Psoas muscle (tissue), 7 donors: ENCODE measurements at regions not wholly inside any gene's neighbourhood (a gene's known extent, or its start where the extent isn't known, plus 50 kb on each side); places are given as distances from the start of the nearest gene placed in this dataset.

Source experiments
- ATAC-seq, 4 donors: fragments of 200-7000 bp; cut with Tn5 transposase; one replicate each; pipeline ENCODE4 v1.9.1; 2020; ENCODE audit warnings: moderate library complexity in 3 of 4, mild to moderate bottlenecking in 2 of 4
- DNase-seq, 2 donors: peaks; one replicate each; pipeline ENCODE4 v3.0.0-alpha.2; 2020
- H3K27ac ChIP-seq: fragments of 200-600 bp; one replicate; pipeline ENCODE4 v1.8.0; 2022
- H3K27me3 ChIP-seq, 3 donors: fragments of 200-600 bp in 1 of 3; one replicate each; pipeline versions ENCODE4 v1.6.1 to v1.8.0; 2013 to 2022; ENCODE audit warnings: low read length in 2 of 3, mild to moderate bottlenecking in 2 of 3, moderate library complexity in 1 of 3; ENCODE audit not compliant: insufficient read depth in 3 of 3
- H3K36me3 ChIP-seq, 2 donors: fragments of 200-600 bp in 1 of 2; one replicate each; pipeline versions ENCODE4 v1.6.1 to v1.8.0; 2013 to 2022; ENCODE audit warnings: low read depth in 1 of 2, mild to moderate bottlenecking in 1 of 2, moderate library complexity in 1 of 2; ENCODE audit not compliant: insufficient read depth in 1 of 2
- H3K4me1 ChIP-seq: fragments of 200-600 bp; one replicate; pipeline ENCODE4 v1.8.0; 2022
- H3K4me3 ChIP-seq: fragments of 200-600 bp; one replicate; pipeline ENCODE4 v1.8.0; 2022; ENCODE audit warnings: mild to moderate bottlenecking
- H3K9me3 ChIP-seq: fragments of 200-600 bp; one replicate; pipeline ENCODE4 v1.8.0; 2022
- WGBS, 3 donors: extraction: QIAGEN DNeasy Blood & Tissue Kit; methylation state at CpG; one replicate each; pipeline versions ENCODE4 v1.1.6 to v1.1.7; 2013; 5-methylcytosine and 5-hydroxymethylcytosine counted together
- intact Hi-C, 2 donors: fragments of 100-400 bp; cut with DNase I; formaldehyde crosslinking; loops; one replicate each; pipeline versions ENCODE4 v1.11.0 to v1.14.2; 2022
- TF ChIP-seq, protein P1 (sequence below): fragments of 200-600 bp; IDR thresholded peaks from one replicate; pipeline ENCODE4 v1.8.0; 2022; ENCODE audit warnings: antibody characterized with exemption
- donor health status: healthy with polysubstance abuse.
- donor health status: DM: no; HTN: no; CAD: no; lungs with moderate emphysema.
- donor health status: Bipolar disorder and iron deficiency.
- donor health status: healthy.
- donor health status: DM: yes; HTN: yes; CAD: no.
- donor health status: DM: no; HTN: no; CAD: no.
- donor health status: DM: yes; HTN: yes; CAD: no.

DNA sequence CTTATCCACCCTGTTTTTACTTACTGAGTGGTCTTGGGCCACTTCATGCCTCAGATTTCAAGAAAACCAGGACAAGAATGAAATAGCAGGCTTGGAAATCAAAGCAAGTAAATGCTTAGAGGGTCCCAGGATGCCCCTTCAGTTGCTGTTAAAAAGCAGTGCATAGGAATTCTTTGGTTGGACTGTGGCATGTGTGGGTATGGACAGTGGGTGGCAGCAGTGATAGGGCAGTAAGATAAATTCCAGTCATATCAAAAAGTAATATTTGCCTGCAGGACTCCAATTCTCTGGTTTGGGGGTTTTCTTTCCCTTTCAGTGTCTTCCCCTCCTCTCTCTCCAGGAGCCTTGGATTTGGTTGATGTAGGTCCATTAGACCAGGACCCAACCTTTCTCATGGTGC is 306.7 kb upstream of the CLINT1 start:
- Histone ChIP-seq H3K4me3 (no peak overlapping the region), H3K9me3 (no peaks in the 10 kb centered on the region), H3K27ac (no peak overlapping the region), H3K4me1 (no peaks in the 10 kb centered on the region), H3K27me3 (no peaks in the 10 kb centered on the region), H3K36me3 (no peaks in the 10 kb centered on the region)
- TF ChIP-seq, protein P1, sequence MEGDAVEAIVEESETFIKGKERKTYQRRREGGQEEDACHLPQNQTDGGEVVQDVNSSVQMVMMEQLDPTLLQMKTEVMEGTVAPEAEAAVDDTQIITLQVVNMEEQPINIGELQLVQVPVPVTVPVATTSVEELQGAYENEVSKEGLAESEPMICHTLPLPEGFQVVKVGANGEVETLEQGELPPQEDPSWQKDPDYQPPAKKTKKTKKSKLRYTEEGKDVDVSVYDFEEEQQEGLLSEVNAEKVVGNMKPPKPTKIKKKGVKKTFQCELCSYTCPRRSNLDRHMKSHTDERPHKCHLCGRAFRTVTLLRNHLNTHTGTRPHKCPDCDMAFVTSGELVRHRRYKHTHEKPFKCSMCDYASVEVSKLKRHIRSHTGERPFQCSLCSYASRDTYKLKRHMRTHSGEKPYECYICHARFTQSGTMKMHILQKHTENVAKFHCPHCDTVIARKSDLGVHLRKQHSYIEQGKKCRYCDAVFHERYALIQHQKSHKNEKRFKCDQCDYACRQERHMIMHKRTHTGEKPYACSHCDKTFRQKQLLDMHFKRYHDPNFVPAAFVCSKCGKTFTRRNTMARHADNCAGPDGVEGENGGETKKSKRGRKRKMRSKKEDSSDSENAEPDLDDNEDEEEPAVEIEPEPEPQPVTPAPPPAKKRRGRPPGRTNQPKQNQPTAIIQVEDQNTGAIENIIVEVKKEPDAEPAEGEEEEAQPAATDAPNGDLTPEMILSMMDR, result no peak
- intact Hi-C loops, result no loop called here
- no peak for DNase-seq
- no peak for ATAC-seq

DNA sequence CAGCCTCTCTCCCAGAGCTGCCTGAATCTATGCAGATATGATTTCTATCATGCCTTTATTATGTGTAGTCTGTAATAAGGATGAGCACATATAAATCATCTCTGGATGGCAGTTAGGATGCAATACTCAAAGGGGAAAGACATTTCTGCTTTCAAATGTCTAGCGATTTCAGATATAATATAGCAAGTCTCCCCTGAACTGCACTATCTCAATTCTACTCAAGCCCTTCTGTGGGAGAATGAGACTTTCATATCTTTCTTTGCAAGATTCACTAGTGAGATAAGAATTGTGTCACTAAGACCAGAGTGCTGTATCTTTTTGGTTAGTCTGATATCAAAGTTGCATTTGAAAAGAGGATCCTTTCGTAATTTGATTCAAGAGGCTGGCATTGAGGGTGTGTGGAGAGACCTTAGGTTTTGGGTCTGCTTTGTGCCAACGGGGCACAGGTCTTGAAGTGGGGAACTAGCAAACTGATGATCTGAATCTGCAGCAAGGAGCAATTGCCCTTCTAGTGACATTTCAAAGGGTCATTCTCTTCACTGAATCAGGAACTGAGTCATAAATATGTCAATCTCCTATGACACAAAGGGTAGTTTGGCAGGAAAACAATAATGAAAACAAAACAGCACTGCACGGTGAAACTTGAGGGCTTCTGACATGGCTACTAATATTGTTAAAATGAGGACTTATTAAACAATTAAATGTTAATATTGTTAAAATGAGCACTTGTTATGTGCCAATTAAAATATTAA is 305.5 kb upstream of the CLINT1 start:
- Histone ChIP-seq H3K36me3 (no peaks in the 10 kb centered on the region), H3K9me3 (no peaks in the 10 kb centered on the region), H3K27me3 (no peaks in the 10 kb centered on the region), H3K4me1 (no peaks in the 10 kb centered on the region), H3K4me3 (no peak overlapping the region), H3K27ac (no peak overlapping the region)
- ATAC-seq, result no peak
- 64 to 69% (median 67%) methylated on average over 4 of the region's 4 CpGs for whole genome bisulfite sequencing, 3 donors
- intact Hi-C loops, result no loop called here
- TF ChIP-seq, protein P1, result no peak
- DNase-seq, result no peak

GRCh38 chr5:158163451-158164295 is 304.7 kb upstream of the CLINT1 start:
- TF ChIP-seq, protein P1, result no peak
- no peak overlapping the region for H3K4me3 ChIP-seq
- no peak overlapping the region for H3K27ac ChIP-seq
- ATAC-seq, result no peak
- intact Hi-C loops, result no loop called here
- H3K27me3 ChIP-seq, result no peaks in the 10 kb centered on the region
- WGBS, 3 donors, result 83 to 85% (median 83%) methylated on average over 9 of the region's 9 CpGs
- no peak for DNase-seq
- no peaks in the 10 kb centered on the region for H3K9me3 ChIP-seq
- no peaks in the 10 kb centered on the region for H3K36me3 ChIP-seq
- H3K4me1 ChIP-seq, result no peaks in the 10 kb centered on the region

- no peak for DNase-seq
- TF ChIP-seq, protein P1, result no peak
- Histone ChIP-seq H3K27me3 (no peaks in the 10 kb centered on the region), H3K9me3 (no peaks in the 10 kb centered on the region), H3K4me3 (no peak overlapping the region), H3K4me1 (no peaks in the 10 kb centered on the region), H3K36me3 (no peaks in the 10 kb centered on the region), H3K27ac (no peak overlapping the region)
- WGBS, 3 donors, result 52 to 57% (median 53%) methylated on average over 11 of the region's 11 CpGs
- intact Hi-C loops, result no loop called here
- ATAC-seq, result no peak
These were observed 303.6 kb upstream of the CLINT1 start for GRCh38 chr5:158162479-158163034.
